Fibroblast of gingiva (primary cell): ENCODE measurements at regions not wholly inside any gene's neighbourhood (a gene's known extent, or its start where the extent isn't known, plus 50 kb on each side); places are given as distances from the start of the nearest gene placed in this dataset.
"Not testable (repeated sequence)": the region's sequence is repeated elsewhere in the genome, so short reads cannot be mapped to it uniquely, and the experiment has no call there.

ENCODE experiments used
- DNase-seq: peaks from one replicate; pipeline ENCODE4 v3.0.0-alpha.2; 2011; ENCODE audit warnings: low read depth

DNA sequence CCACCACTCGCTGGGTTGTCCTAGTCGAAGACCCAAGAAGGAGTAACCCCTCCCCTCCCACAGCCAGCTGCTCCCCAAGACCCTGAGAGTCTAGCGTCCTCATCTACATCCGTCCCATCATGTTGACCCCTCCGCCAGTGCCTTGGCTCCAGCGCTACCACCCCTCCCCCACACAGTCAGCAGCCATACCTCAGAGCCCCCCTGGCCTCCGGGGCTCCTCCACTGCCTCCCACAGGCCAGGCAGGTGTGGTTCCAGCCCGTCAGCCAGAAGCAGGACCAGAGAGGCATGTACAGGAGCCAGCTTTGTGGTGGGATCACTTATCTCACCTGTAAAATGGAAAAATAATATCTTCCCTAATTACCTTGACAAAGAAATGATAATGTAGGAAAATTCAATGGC is 51.5 kb upstream of the PHF21B start:
- DNase-seq = no peak

GRCh38 chr22:45064313-45065278 is 54.8 kb upstream of the PHF21B start:
- peak; percentile 38 for DNase-seq

DNA sequence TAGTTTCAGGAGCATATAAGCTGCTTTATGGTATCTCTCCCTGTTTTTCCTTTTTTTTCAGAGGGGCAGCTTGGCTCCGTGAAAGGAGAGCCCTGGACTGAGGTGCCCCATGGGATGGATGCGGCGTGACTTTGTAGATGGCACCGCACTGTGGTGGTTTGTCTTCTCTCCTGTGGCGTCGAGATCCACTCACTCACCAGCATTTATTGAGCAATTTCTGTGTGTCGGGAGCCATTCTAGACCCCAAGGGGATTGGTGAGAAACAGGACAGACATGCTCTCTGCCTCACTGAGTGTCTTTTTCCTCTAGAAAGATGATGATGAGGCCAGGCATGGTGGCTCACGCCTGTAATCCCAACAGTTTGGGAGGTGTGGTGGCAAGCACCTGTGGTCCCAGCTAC is 55.9 kb upstream of the PHF21B start:
- DNase-seq = no peak

- DNase-seq = no peak
Measured at GRCh38 chr22:45067731-45068130, 57.9 kb upstream of the PHF21B start.

- DNase-seq = no peak
Measured at GRCh38 chr22:45069925-45070324, 60.1 kb upstream of the PHF21B start.

GRCh38 chr22:45071618-45072017 is 61.8 kb upstream of the PHF21B start:
- DNase-seq = no peak

DNA sequence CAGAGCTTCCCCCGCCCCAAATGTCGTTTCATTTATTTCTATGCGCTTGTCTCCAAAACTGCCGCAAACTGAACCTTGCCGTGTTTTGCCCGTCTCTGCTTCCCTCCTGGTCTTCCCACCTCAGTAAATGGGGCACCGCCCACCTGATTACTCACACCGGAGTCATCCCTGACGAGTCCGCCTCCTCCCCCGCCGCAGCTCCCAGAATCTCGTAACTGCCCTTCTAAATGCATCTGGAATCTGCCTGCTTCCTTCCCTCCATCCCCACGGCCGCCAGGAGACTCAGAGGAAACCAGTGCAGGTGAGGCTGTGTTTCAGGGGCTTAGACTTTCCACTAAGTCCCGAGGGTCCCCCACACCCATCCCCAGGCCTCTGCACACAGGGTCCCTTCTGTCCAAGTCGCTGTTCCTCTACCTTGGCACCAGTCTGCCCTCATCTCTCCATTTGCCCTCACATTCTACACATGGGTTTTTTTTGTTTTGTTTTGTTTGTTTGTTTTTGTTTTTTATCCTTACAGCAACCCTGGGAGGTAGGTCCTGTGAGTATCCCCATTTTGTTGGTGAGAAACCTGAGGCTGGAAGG is 62.6 kb upstream of the PHF21B start:
- DNase-seq = no peak

DNA sequence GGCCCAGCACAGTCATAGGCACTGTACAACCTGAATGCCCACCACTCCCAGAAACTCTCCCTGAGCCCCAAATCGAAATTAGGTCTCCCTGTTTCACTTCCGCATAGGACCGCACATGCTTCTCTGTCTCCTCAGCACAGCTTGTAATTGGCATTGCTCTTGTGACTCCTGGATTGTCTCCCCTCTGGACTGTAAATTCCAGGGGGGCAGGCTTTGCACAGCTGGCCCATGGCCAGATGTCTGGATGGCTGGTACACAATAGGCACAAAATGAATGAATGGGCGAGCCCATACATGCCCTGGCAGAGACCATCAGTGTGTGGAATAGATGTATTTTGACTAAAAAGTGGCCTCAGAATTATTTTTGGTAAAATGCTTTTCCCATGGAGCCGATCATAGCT is 63.3 kb upstream of the PHF21B start:
- no peak for DNase-seq

DNA sequence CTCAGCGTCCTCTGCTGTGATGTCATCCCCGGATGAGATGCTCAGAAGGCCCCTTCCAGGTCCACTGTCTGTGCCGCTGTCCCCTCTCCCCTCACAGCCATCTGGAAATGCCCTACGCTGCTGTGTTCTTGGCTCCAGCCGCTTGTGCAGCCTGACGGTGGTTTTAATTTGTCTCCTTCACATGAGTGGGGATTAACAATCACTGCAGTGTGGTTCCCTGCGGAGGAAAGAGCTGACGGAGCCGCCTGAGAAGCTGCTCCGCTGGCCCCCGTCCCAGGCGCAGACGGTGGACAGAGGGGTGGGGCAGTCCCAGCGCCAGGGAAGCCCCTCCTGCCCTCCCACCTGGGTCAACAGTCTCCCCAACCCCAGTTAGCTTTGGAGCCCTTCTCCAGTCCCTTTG is 67.5 kb upstream of the PHF21B start:
- DNase-seq = no peak

DNA sequence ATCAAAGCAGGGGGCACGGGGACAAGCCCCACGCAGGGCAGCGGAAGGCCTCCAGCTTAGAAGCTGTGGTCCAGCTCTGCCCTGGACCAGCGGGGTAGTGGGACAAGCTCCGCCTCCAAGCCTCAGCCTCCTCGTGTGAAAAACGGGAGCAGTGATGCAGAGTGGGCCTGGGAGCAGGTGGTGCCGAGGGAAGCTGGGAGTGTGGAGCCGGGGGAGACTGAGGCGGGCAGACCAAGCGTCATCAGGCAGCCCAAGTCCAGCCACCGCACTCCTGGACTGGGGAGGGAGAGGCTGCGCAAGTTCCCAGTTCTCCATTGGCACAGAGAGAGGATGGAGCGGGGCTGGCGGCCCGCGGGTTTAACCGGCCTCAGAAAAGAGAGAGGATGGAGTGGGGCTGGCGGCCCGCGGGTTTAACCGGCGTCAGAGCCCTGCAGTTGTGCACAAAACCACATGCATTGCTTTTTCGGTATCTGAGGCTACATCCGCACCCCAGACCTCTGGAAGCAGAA is 68.1 kb upstream of the PHF21B start:
- no peak for DNase-seq

GRCh38 chr22:45082795-45083194 is 73.0 kb upstream of the PHF21B start:
- DNase-seq = no peak

GRCh38 chr22:45083659-45084305 is 74.0 kb upstream of the PHF21B start:
- DNase-seq = peak; percentile 39

- no peak for DNase-seq
Measured at GRCh38 chr22:45084400-45084920, 74.7 kb upstream of the PHF21B start.

GRCh38 chr22:45087802-45088201 is 75.9 kb upstream of the NUP50 start:
- no peak for DNase-seq

DNA sequence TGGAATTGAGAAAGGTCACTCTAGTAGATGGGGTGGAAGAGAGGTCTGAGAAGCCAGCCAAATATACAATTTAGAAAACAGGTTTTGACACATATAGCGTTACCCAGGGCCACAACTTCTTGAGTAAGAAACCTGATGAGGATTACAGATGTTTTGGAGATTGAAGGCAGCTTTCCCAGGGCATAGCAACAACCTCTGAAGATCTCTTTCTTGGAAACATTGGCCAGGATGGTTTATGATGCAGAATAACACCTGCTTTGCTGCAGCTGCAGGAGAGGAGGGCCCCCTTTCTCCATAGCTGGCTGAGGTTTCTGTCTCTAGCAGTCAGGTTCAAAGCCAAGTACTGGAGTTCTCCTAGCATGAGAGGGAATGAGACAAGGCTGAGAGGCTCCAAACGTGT is 75.1 kb upstream of the NUP50 start:
- no peak for DNase-seq

- DNase-seq = peak; percentile 12
Measured at GRCh38 chr22:45090497-45090910, 73.2 kb upstream of the NUP50 start.

GRCh38 chr22:45091254-45091854 is 72.4 kb upstream of the NUP50 start:
- no peak for DNase-seq

DNA sequence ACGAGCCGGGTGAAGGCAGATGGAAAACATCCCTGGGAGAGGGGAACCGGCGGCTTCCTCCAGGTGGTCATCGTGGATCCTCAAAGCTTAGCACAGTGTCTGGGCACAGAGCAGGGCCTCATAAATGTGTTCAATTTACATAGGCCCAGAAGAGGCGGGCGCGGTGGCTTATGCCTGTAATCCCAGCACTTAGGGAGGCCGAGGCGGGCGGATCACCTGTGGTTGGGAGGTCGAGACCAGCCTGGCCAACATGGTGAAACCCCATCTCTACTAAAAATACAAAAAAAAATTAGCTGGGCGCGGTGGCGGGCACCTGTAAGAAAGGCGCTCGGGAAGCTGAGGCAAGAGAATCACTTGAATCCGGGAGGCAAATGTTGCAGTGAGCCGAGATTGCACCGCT is 71.8 kb upstream of the NUP50 start:
- not testable (repeated sequence) for DNase-seq

- no peak for DNase-seq
Measured at GRCh38 chr22:45092644-45093043, 71.1 kb upstream of the NUP50 start.

- DNase-seq = no peak
Measured at GRCh38 chr22:45093609-45094008, 70.1 kb upstream of the NUP50 start.

- no peak for DNase-seq
Measured at GRCh38 chr22:45094081-45094720, 69.5 kb upstream of the NUP50 start.

- no peak for DNase-seq
Measured at GRCh38 chr22:45094825-45095224, 68.9 kb upstream of the NUP50 start.
